Transverse colon (tissue), 4 donors: ENCODE measurements at regions not wholly inside any gene's neighbourhood (a gene's known extent, or its start where the extent isn't known, plus 50 kb on each side); places are given as distances from the start of the nearest gene placed in this dataset.

Experiments
- DNase-seq: peaks from one replicate; pipeline ENCODE4 v3.0.0-alpha.2; 2019
- H3K27ac ChIP-seq, 4 donors: fragments of 200-600 bp; sonication (generic); 2 replicates each; pipeline ENCODE4 v1.5.1; 2016 to 2018; ENCODE audit warnings: inconsistent platforms in 4 of 4
- H3K27me3 ChIP-seq: fragments of 200-600 bp; sonication (generic); 2 replicates; pipeline ENCODE4 v1.5.1; 2017; ENCODE audit warnings: inconsistent platforms
- H3K36me3 ChIP-seq, 4 donors: fragments of 200-600 bp; sonication (generic); 2 replicates each; pipeline ENCODE4 v1.5.1; 2017 to 2019; ENCODE audit warnings: inconsistent platforms in 4 of 4
- H3K4me1 ChIP-seq, 4 donors: fragments of 200-600 bp; sonication (generic); 2 replicates each; pipeline ENCODE4 v1.5.1; 2017 to 2020; ENCODE audit warnings: inconsistent platforms in 4 of 4
- H3K4me3 ChIP-seq, 4 donors: fragments of 200-600 bp; sonication (generic); 1 replicate in 1 of 4; 2 replicates in 3 of 4; pipeline versions ENCODE4 v1.5.1 to v1.6.1; 2017 to 2019; ENCODE audit warnings: inconsistent platforms in 4 of 4
- H3K9me3 ChIP-seq, 2 donors: fragments of 200-600 bp; sonication (generic); 2 replicates each; pipeline ENCODE4 v1.5.1; 2017 to 2019; ENCODE audit warnings: inconsistent platforms in 2 of 2
- EP300 ChIP-seq: sonication (generic); formaldehyde crosslinking; IDR thresholded peaks from one replicate; pipeline ENCODE4 v1.6.1; 2017; ENCODE audit warnings: antibody characterized with exemption, low read depth
- POLR2A ChIP-seq: fragments of 450-650 bp; IDR thresholded peaks from one replicate; pipeline ENCODE4 v1.6.1; 2016; ENCODE audit warnings: antibody characterized with exemption, mild to moderate bottlenecking, moderate library complexity
- POLR2AphosphoS5 ChIP-seq, 3 donors: sonication (generic); formaldehyde crosslinking; IDR thresholded peaks; one replicate each; pipeline ENCODE4 v1.6.1; 2016; ENCODE audit warnings: antibody characterized with exemption in 3 of 3
- WGBS, 2 donors: methylation state at CpG; one replicate each; pipeline ENCODE4 v1.1.5; 2018; ENCODE audit warnings: low coverage in 1 of 2; 5-methylcytosine and 5-hydroxymethylcytosine counted together
- in situ Hi-C, 4 donors: fragments of 200-750 bp; cut with MboI; loops; one replicate each; pipeline versions ENCODE4 v1.15.0 to v1.15.1; 2017; ENCODE audit warnings: low sequenced_read_pairs in 3 of 4, low pct_ligation_motif_present in 1 of 4, low pct_unique_long_range_greater_than_20kb in 1 of 4
- intact Hi-C: fragments of 100-400 bp; cut with DNase I; formaldehyde crosslinking; loops from one replicate; pipeline ENCODE4 v1.15.1; 2023; ENCODE audit warnings: low total_unique reads
- TF ChIP-seq, protein P1 (sequence below), 5 experiments: fragments of 200-600 bp in 3 of 5; fragments of 450-650 bp in 2 of 5; sonication (generic) in 3 of 5; IDR thresholded peaks; 1 replicate in 2 of 5; 2 replicates in 3 of 5; pipeline ENCODE4 v1.5.1; 2016 to 2017; ENCODE audit warnings: antibody characterized with exemption in 5 of 5, inconsistent platforms in 3 of 5, mild to moderate bottlenecking in 2 of 5, moderate library complexity in 1 of 5

DNA sequence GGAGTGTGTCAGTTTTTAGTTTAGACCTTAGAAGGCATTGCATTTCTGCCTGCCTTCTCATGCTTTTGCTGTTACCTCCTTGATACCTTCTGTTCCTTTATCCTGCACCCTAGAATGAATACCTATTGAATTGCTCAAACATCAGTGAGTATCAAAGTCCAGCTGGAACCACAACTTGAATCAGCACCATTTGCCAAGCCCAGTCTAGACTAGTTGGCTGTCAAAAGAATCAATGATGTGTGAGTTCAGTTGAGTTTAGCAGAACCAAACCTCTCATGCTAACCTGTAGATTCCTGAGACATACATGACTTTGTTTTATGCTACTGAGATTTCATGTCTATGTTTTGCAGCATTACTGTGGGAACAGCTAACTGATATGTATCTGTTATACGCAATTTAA lies 116.6 kb downstream of the FAM170A start:
- DNase-seq: no peak
- Histone ChIP-seq H3K4me1 (no peaks in the 10 kb centered on the region), H3K36me3 (no peaks in the 10 kb centered on the region), H3K4me3 (no peak overlapping the region), H3K27ac (no peak overlapping the region), H3K9me3 (no peaks in the 10 kb centered on the region), H3K27me3 (no peaks in the 10 kb centered on the region)
- intact Hi-C loops (no loop called here), in situ Hi-C loops (loop anchor here in 1 of 4 donors (25.0 kb wide), 1 partner anchor 259 kb away; no protein-coding TSS in a partner anchor)
- WGBS, 2 donors: 83 to 93% methylated on average over 1 of the region's 1 CpG
- TF ChIP-seq EP300: no peak
- no peak for TF ChIP-seq POLR2AphosphoS5 (IDR thresholded peaks at IDR 0.05)
- no peak for TF ChIP-seq POLR2A
- TF ChIP-seq, protein P1, sequence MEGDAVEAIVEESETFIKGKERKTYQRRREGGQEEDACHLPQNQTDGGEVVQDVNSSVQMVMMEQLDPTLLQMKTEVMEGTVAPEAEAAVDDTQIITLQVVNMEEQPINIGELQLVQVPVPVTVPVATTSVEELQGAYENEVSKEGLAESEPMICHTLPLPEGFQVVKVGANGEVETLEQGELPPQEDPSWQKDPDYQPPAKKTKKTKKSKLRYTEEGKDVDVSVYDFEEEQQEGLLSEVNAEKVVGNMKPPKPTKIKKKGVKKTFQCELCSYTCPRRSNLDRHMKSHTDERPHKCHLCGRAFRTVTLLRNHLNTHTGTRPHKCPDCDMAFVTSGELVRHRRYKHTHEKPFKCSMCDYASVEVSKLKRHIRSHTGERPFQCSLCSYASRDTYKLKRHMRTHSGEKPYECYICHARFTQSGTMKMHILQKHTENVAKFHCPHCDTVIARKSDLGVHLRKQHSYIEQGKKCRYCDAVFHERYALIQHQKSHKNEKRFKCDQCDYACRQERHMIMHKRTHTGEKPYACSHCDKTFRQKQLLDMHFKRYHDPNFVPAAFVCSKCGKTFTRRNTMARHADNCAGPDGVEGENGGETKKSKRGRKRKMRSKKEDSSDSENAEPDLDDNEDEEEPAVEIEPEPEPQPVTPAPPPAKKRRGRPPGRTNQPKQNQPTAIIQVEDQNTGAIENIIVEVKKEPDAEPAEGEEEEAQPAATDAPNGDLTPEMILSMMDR (IDR thresholded peaks at IDR 0.05): no peak

DNA sequence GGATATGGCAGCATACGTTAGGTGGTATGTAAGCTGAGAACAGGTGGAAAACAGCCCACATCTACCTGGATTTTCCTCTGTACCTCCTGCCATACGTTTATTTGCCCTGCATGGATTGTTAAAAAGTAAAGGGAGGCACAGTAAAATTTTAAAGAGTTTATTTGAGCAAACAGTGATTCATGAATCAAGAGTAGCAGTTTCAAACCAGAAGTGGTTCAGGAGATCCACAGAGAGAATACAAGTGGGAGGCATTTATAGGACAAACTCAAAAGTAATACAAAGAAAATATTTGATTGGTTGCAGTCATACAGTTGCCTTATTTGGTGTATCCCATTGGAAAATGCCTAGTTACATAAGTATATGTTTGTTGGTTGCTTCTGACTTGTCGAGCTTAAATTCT lies 117.6 kb downstream of the FAM170A start:
- Histone ChIP-seq H3K27me3 (no peaks in the 10 kb centered on the region), H3K4me1 (no peaks in the 10 kb centered on the region), H3K36me3 (no peaks in the 10 kb centered on the region), H3K9me3 (no peaks in the 10 kb centered on the region), H3K4me3 (no peak overlapping the region), H3K27ac (no peak overlapping the region)
- TF ChIP-seq POLR2AphosphoS5 (IDR thresholded peaks at IDR 0.05): no peak
- WGBS, 2 donors: 58% methylated on average over 3 of the region's 3 CpGs
- in situ Hi-C loops (loop anchor here in 1 of 4 donors (25.0 kb wide), 1 partner anchor 260 kb away; no protein-coding TSS in a partner anchor), intact Hi-C loops (no loop called here)
- DNase-seq: no peak

DNA sequence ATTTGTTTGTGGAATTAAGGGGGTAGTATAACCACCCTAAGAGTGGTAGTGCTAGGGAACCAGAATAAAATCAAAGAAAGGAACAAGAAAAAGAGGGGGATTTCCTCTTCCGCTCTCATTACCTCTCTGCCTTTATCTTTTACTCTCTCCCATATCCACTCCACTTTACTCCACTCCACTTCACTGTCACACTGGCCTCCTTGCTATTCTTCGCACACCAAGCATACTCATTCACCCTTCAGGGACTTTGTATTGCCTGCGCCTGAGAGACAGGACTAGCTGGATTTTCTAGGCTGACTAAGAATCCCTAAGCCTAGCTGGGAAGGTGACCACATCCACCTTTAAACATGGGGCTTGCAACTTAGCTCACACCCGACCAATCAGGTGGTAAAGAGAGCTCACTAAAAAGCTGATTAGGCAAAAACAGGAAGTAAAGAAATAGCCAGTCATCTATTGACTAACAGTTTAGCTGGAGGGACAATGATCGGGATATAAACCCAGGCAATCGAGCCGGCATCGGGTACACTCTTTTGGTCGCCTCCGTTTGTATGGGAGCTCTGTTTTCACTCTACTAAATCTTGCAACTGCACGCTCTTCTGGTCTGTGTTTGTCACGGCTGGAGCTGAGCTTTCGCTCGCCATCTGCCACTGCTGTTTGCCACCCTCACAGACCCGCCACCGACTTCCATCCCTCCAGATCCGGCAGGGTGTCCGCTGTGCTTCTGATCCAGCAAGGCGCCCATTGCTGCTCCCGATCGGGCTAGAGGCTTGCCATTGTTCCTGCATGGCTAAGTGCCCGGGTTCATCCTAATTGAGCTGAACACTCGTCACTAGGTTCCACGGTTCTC lies 121.8 kb downstream of the FAM170A start:
- Histone ChIP-seq H3K27ac (no peak overlapping the region), H3K9me3 (no peaks in the 10 kb centered on the region), H3K27me3 (no peaks in the 10 kb centered on the region), H3K4me3 (no peak overlapping the region), H3K36me3 (no peaks in the 10 kb centered on the region), H3K4me1 (no peaks in the 10 kb centered on the region)
- TF ChIP-seq EP300 (no peak), POLR2A (no peak), POLR2AphosphoS5 (IDR thresholded peaks at IDR 0.05) (no peak)
- TF ChIP-seq, protein P1 (IDR thresholded peaks at IDR 0.05): no peak
- 93% methylated on average over 6 to 24 of the region's 24 CpGs for WGBS, 2 donors
- DNase-seq: no peak
- in situ Hi-C loops (no loop called here), intact Hi-C loops (no loop called here)

DNA sequence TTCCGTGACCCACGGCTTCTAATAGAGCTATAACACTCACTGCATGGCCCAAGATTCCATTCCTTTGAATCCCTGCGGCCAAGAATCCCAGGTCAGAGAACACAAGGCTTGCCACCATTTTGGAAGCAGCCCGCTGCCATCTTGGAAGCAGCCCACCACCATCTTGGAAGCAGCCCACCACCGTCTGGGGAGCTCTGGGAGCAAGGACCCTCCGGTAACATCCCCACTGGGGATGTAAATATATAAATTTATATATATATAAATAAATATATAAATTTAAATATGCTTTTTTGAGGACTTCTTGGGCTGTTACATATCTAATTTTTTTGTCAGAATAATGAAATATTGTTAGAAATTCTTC lies 122.4 kb downstream of the FAM170A start:
- H3K27me3 ChIP-seq: no peaks in the 10 kb centered on the region
- WGBS, 2 donors: 78 to 80% methylated on average over 2 to 6 of the region's 6 CpGs
- no peak overlapping the region for H3K4me3 ChIP-seq
- in situ Hi-C loops (no loop called here), intact Hi-C loops (no loop called here)
- no peaks in the 10 kb centered on the region for H3K4me1 ChIP-seq
- no peak overlapping the region for H3K27ac ChIP-seq
- TF ChIP-seq, protein P1 (IDR thresholded peaks at IDR 0.05): no peak
- no peak for TF ChIP-seq EP300
- TF ChIP-seq POLR2A: no peak
- TF ChIP-seq POLR2AphosphoS5 (IDR thresholded peaks at IDR 0.05): no peak
- H3K9me3 ChIP-seq: no peaks in the 10 kb centered on the region
- DNase-seq: no peak
- H3K36me3 ChIP-seq: no peaks in the 10 kb centered on the region
